ENCODE measurements at regions not wholly inside any gene's neighbourhood (a gene's known extent, or its start where the extent isn't known, plus 50 kb on each side); places are given as distances from the start of the nearest gene placed in this dataset.

GRCh38 chr1:230515451-230516145, 89.5 kb upstream of the PGBD5 start:
- no peak for DNase-seq (ENCODE audit: low spot score)

- no peak for DNase-seq (ENCODE audit: low spot score)
These were observed 84.4 kb upstream of the PGBD5 start for GRCh38 chr1:230510496-230510895.

- DNase-seq (ENCODE audit: low spot score) = no peak
These were observed 83.3 kb upstream of the PGBD5 start for GRCh38 chr1:230509281-230509977.

DNA sequence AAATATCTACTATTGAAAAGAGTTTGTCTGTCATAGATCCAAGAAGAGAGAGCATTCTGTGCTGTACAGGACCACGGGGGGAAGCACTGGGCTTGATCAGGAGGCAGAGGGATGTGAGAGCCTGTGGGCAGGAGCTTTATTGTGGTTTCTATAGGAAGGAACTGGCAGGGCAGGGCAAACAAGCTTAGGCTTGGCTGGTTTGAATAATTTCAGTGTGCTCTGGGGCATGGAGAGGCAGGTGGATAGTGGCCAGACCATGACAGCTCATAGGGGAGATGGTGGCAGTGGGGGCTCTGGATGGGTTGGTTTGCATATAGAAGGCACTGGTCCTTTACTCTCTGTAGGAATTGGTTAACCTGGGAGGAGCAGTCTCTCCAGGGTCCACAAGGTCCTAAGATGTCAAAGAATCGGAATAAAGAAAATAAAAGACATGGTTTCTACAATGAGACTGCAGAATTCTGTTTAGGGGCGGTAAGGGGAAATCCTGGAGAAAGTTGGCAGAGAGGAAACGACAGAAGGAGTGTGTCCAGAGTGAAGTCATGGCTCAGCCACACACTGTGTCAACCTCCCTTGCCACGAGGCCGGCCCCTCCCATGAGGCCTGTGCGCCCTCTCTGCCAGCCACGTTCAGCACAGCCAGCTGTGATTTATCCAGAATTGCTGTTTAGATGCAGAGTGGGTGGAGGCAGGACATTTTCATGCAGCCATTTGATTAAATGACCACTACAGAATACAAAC, 81.7 kb upstream of the PGBD5 start:
- no peak for DNase-seq (ENCODE audit: low spot score)

GRCh38 chr1:230507236-230507635, 81.1 kb upstream of the PGBD5 start:
- no peak for DNase-seq (ENCODE audit: low spot score)

DNA sequence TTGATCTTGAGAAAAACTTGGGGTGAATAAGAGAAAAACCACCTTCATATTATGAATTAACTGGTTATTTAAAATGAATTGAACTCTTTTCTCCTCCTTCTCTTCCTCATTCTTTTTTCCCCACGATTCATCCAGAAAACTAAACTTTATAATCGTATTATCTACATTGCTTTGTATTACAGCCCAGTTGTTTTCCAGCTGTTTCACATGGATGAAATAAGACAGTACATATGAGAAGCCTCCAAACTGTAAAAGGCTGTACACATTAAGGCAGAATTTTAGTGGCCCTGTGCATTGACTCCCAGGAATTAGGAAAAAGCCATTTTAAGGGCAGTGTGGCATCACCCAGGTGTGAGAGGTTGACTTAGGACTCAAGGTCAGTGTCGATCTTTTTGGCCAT, 80.3 kb upstream of the PGBD5 start:
- DNase-seq (ENCODE audit: low spot score) = no peak

DNA sequence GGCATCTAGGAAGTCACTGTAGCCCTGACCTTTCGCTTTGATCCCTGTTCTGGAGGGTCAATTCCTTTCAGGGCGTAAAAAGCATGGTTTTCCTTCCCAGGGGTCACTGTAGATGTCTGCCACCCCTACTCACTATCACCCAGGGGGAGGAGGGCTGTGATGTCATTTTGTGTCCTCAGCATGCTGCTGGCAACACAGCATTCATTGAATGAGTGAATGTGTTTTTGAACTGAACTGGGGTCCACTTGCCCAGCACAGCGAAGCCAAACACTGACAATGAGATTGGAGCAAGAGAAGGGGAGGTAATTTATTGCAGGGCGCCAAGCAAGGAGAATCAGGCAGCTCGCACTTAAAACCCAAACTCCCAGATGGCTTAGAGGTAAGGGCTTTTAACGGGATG, 78.2 kb upstream of the PGBD5 start:
- DNase-seq (ENCODE audit: low spot score) = no peak

- DNase-seq (ENCODE audit: low spot score) = no peak
These were observed 77.6 kb upstream of the PGBD5 start for GRCh38 chr1:230503726-230504125.

- no peak for DNase-seq (ENCODE audit: low spot score)
These were observed 76.9 kb upstream of the PGBD5 start for GRCh38 chr1:230502996-230503395.

DNA sequence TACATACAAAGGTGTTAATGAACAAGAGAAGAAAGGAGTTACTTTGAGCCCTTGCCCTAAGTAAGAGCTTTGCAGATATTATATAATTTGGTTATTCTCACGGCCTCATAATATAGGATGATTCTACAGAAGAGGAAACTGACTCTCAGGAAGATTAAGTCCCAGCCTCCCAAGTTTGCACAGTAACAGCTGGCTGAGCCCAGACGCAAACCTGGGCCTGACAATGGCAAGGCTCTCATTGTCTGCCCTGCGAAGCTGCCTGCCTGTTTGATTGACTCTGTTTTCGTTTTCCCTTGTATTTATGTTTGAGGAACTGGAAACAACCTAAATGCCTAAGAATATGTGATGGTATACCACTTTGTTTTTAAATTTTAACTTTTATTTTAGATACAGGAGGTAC, 76.2 kb upstream of the PGBD5 start:
- no peak for DNase-seq (ENCODE audit: low spot score)

DNA sequence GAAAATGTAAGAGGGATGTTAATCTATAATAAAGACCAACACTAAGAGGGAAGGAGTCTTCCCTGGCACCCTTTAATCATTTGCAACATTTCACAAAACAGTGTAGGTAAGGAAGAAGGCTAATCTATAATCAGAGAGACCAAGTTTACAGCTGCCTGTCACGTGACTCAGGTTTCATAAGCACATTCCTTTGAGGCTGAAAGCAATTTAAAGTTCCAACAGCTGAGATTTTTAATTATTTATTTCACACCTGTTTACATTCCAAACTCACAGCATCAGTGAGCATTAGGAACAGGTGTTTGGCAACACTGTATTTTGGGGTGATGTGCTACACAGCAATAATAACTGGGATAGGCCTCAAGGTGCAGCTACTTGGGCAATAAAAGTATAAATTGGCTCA, 75.7 kb upstream of the PGBD5 start:
- no peak for DNase-seq (ENCODE audit: low spot score)

DNA sequence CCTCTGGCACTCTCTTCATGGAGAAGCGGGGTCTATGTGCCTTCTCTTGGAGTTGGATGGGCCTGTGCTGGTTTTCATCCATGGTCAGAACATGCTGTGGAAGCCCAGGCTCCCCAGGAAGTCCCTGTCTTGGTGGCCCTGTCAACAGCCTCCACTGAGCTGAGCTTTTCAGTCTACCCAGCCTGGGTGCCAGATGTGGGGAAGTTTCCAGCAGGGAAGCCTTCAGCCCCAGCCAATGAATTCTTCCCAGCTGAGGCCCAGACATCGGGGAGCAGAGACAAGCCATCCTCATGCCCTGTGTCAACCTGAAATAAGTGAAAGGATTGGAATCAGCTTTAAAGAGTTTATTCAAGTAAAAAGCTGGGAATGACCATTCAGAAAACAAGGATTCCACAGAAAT, 75.1 kb upstream of the PGBD5 start:
- DNase-seq (ENCODE audit: low spot score) = no peak

DNA sequence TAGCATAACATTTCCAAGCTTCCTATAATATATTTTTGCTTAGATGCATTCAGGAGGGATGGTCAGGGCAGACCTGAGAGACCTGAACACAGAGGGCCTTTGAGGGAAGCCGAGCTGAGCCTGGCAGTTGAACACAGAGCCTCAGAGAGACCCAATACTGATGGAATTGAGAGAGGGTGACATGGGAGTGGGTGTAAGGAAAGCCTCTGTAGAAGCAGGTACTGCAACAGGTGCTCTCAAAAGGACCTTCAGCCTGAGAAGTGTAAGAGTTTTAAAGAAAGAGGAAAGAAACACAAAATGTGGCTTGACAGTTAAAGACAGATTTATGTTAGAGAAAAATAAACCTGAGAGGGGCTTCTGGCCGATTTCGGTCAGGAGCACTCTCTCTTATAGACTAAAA, 73.9 kb upstream of the PGBD5 start:
- no peak for DNase-seq (ENCODE audit: low spot score)

- no peak for DNase-seq (ENCODE audit: low spot score)
These were observed 73.4 kb upstream of the PGBD5 start for GRCh38 chr1:230499496-230499895.

- peak; percentile 11 for DNase-seq (ENCODE audit: low spot score)
These were observed 72.6 kb upstream of the PGBD5 start for GRCh38 chr1:230498704-230499103.

- DNase-seq (ENCODE audit: low spot score) = no peak
These were observed 70.3 kb upstream of the PGBD5 start for GRCh38 chr1:230496451-230496850.

GRCh38 chr1:230495891-230496385, 69.8 kb upstream of the PGBD5 start:
- no peak for DNase-seq (ENCODE audit: low spot score)

DNA sequence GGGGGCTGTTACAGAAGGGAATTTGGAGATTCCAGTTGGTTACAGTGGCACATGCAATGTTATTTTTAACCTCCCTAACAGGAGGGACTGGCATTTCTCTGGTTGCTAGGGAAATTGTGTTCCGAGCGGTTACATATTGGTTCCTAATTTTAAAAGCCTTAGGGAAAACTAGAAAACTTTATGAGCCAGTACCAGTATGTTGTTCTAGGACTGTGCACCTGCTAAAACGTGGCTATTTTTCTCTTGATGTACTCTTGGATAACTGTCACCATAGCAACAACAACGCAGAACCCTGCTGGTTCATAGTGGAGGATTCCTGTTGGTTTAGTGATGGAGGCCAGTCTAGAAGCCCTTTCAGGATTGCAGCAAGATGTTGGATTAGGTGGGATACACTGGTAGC, 68.9 kb upstream of the PGBD5 start:
- no peak for DNase-seq (ENCODE audit: low spot score)

DNA sequence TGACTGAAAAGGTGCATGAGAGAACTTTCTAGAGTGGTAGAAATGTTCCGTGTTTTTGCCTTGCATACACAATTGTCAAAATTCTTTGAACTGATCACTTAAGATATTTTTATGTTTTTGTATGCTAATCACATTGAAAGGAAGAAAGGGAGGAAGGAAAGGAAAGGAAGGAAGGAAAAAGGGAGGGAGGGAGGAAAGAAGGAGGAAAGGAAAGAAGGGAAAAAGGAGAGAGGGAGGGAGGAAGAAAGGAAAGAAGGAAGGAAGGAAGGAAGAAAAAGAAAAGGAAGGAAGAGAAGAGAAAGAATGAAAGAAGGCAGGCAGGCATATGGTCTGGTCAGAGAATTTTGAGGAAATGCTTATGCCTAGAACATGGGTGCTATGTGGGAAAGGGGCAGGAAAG, 68.4 kb upstream of the PGBD5 start:
- no peak for DNase-seq (ENCODE audit: low spot score)

DNA sequence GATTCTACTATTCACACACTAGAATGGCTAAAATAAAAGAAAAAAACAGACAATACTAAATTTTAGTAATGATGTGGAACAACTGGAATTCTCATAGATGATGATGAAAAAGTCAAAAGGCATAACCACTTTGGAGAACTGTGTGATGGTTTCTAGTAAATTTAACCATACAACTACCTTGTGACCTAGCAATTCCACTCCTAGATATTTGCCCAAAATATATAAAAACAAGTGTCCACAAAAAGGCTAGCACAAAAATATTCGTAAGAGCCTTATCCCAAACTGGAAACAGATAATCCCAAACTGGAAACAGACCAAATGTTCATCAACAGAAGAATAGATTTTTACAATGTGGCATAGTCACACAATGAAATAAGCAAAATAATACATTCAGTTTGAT, 67.9 kb upstream of the PGBD5 start:
- no peak for DNase-seq (ENCODE audit: low spot score)

GRCh38 chr1:230493264-230493663, 67.1 kb upstream of the PGBD5 start:
- no peak for DNase-seq (ENCODE audit: low spot score)

GRCh38 chr1:230490436-230490835, 64.3 kb upstream of the PGBD5 start:
- no peak for DNase-seq (ENCODE audit: low spot score)

GRCh38 chr1:230487773-230488428, 61.8 kb upstream of the PGBD5 start:
- no peak for DNase-seq (ENCODE audit: low spot score)

Data from hematopoietic multipotent progenitor cell treated with erythropoietin and hydrocortisone succinate and interleukin-3 and kit ligand, for 15 days (in vitro differentiated cells).